IMR-90 (cell line): ENCODE measurements at regions not wholly inside any gene's neighbourhood (a gene's known extent, or its start where the extent isn't known, plus 50 kb on each side); places are given as distances from the start of the nearest gene placed in this dataset.

Source experiments
- ATAC-seq: fragments of 200-7000 bp; cut with Tn5 transposase; 2 replicates; pipeline ENCODE4 v1.9.1; 2020; ENCODE audit warnings: low read depth, mild to moderate bottlenecking, moderate library complexity
- BruUV-seq: library from RNA; stranded (reverse); fragments of 400-500 nt; replicated peaks from 2 replicates; lab custom pipeline; 2021; lab: Mats Ljungman, UMichigan
- CTCF ChIA-PET: fragments of 300-600 bp; formaldehyde crosslinking; extraction: SDS; loops from one replicate; lab custom pipeline; 2021; ENCODE audit warnings: antibody characterized with exemption; lab: Yijun Ruan, JAX
- POLR2A ChIA-PET: fragments of 300-600 bp; sonication (Branson Sonifier 250); formaldehyde crosslinking; loops from one replicate; lab custom pipeline; 2022; ENCODE audit warnings: antibody characterized with exemption; ENCODE audit not compliant: unreplicated experiment; lab: Charles Lee
- DNase-seq: peaks from one replicate; pipeline ENCODE4 v3.0.0; 2013
- H2AFZ ChIP-seq: replicated peaks from 2 replicates; pipeline ENCODE3; 2013; ENCODE audit warnings: low read length, mild to moderate bottlenecking; ENCODE audit not compliant: poor library complexity
- H2AK5ac ChIP-seq: 2 replicates; pipeline ENCODE4 v1.6.1; 2013; ENCODE audit warnings: low read depth, low read length, inconsistent platforms
- H2AK9ac ChIP-seq: replicated peaks from 2 replicates; pipeline ENCODE3; 2013; ENCODE audit warnings: mild to moderate bottlenecking, low read depth, low read length, moderate library complexity; ENCODE audit not compliant: poor library complexity
- H2BK120ac ChIP-seq: 2 replicates; pipeline ENCODE4 v1.6.1; 2013; ENCODE audit warnings: low read depth, low read length, inconsistent platforms
- H2BK15ac ChIP-seq: 3 replicates; pipeline ENCODE4 v1.6.1; 2013; ENCODE audit warnings: low read depth, low read length, inconsistent platforms
- H2BK20ac ChIP-seq: 2 replicates; pipeline ENCODE4 v1.6.1; 2013; ENCODE audit warnings: low read depth, mild to moderate bottlenecking, inconsistent platforms, low read length, moderate library complexity
- H2BK5ac ChIP-seq: 2 replicates; pipeline ENCODE4 v1.6.1; 2013; ENCODE audit warnings: mild to moderate bottlenecking, low read depth, low read length, inconsistent platforms; ENCODE audit not compliant: poor library complexity, severe bottlenecking
- H3K14ac ChIP-seq: replicated peaks from 2 replicates; pipeline ENCODE4 v1.6.1; 2013; ENCODE audit warnings: low read depth, low read length, inconsistent platforms
- H3K18ac ChIP-seq: 2 replicates; pipeline ENCODE4 v1.6.1; 2013; ENCODE audit warnings: low read depth, low read length, control low read depth
- H3K23ac ChIP-seq: 2 replicates; pipeline ENCODE4 v1.6.1; 2013; ENCODE audit warnings: low read depth, low read length, inconsistent platforms
- H3K27ac ChIP-seq: 2 replicates; pipeline ENCODE4 v1.5.1; 2013; ENCODE audit warnings: mild to moderate bottlenecking, control low read depth, low read length; ENCODE audit not compliant: insufficient read depth
- H3K27me3 ChIP-seq: 2 replicates; pipeline ENCODE4 v1.6.1; 2013; ENCODE audit warnings: low read length; ENCODE audit not compliant: control insufficient read depth, insufficient read depth
- H3K36me3 ChIP-seq: 2 replicates; pipeline ENCODE4 v1.6.1; 2013; ENCODE audit warnings: low read length, mixed read lengths; ENCODE audit not compliant: control insufficient read depth, insufficient read depth
- H3K4ac ChIP-seq: 2 replicates; pipeline ENCODE4 v1.6.1; 2013; ENCODE audit warnings: low read depth, low read length, inconsistent platforms
- H3K4me1 ChIP-seq: 2 replicates; pipeline ENCODE4 v1.6.1; 2013; ENCODE audit warnings: low read length, mixed read lengths; ENCODE audit not compliant: control insufficient read depth, insufficient read depth
- H3K4me2 ChIP-seq: 2 replicates; pipeline ENCODE4 v1.6.1; 2013; ENCODE audit warnings: low read depth, mild to moderate bottlenecking, control low read depth, low read length, moderate library complexity
- H3K4me3 ChIP-seq: 2 replicates; pipeline ENCODE4 v1.5.1; 2013; ENCODE audit warnings: low read depth, mild to moderate bottlenecking, control low read depth, low read length, moderate library complexity; ENCODE audit not compliant: insufficient read depth
- H3K56ac ChIP-seq: 2 replicates; pipeline ENCODE4 v1.6.1; 2013; ENCODE audit warnings: low read length, inconsistent platforms; ENCODE audit not compliant: insufficient read depth; ENCODE audit errors: extremely low read depth
- H3K79me1 ChIP-seq, 2 experiments: 2 replicates each; pipeline ENCODE4 v1.6.1; 2013; ENCODE audit warnings: low read length in 2 of 2, inconsistent platforms in 1 of 2, low read depth in 1 of 2
- H3K9ac ChIP-seq: 2 replicates; pipeline ENCODE4 v1.6.1; 2013; ENCODE audit warnings: low read depth, low read length, control low read depth
- H3K9me1 ChIP-seq: 2 replicates; pipeline ENCODE4 v1.6.1; 2013; ENCODE audit warnings: low read length, inconsistent platforms; ENCODE audit not compliant: insufficient read depth
- H3K9me3 ChIP-seq: 2 replicates; pipeline ENCODE4 v1.6.1; 2013; ENCODE audit warnings: low read length; ENCODE audit not compliant: control insufficient read depth, insufficient read depth
- H4K20me1 ChIP-seq: 2 replicates; pipeline ENCODE4 v1.6.1; 2013; ENCODE audit warnings: low read length, inconsistent platforms; ENCODE audit not compliant: insufficient read depth
- H4K5ac ChIP-seq: 2 replicates; pipeline ENCODE4 v1.6.1; 2013; ENCODE audit warnings: mild to moderate bottlenecking, low read depth, low read length, control low read depth
- H4K8ac ChIP-seq, 2 experiments: 2 replicates each; pipeline ENCODE4 v1.6.1; 2013; ENCODE audit warnings: low read depth in 2 of 2, low read length in 2 of 2, control low read depth in 1 of 2, inconsistent platforms in 1 of 2
- H4K91ac ChIP-seq: 2 replicates; pipeline ENCODE4 v1.6.1; 2013; ENCODE audit warnings: low read depth, low read length, inconsistent platforms; ENCODE audit not compliant: insufficient read depth
- BHLHE40 ChIP-seq: fragments of 150-350 bp; IDR thresholded peaks from 2 replicates; pipeline ENCODE4 v1.6.1; 2016; ENCODE audit warnings: mild to moderate bottlenecking, low read depth, low read length
- CEBPB ChIP-seq: IDR thresholded peaks from 2 replicates; pipeline ENCODE4 v1.6.1; 2012; ENCODE audit warnings: low read depth, low read length, improper control_type of control experiment
- CHD1 ChIP-seq: IDR thresholded peaks from 2 replicates; pipeline ENCODE4 v1.6.1; 2012; ENCODE audit warnings: low read depth, low read length, improper control_type of control experiment
- CTCF ChIP-seq: conservative IDR thresholded peaks from 2 replicates; pipeline ENCODE4 v1.5.1; 2012; ENCODE audit warnings: mild to moderate bottlenecking, low read depth, low read length, improper control_type of control experiment
- ELK1 ChIP-seq: fragments of 150-350 bp; IDR thresholded peaks from 2 replicates; pipeline ENCODE4 v1.6.1; 2016; ENCODE audit warnings: low read depth, mild to moderate bottlenecking, low read length, moderate library complexity, borderline replicate concordance
- MAFK ChIP-seq: IDR thresholded peaks from 2 replicates; pipeline ENCODE4 v1.6.1; 2012; ENCODE audit warnings: low read depth, low read length, improper control_type of control experiment
- MAZ ChIP-seq: IDR thresholded peaks from 2 replicates; pipeline ENCODE4 v1.6.1; 2012; ENCODE audit warnings: low read depth, mild to moderate bottlenecking, low read length, improper control_type of control experiment, moderate library complexity, borderline replicate concordance
- MXI1 ChIP-seq: IDR thresholded peaks from 2 replicates; pipeline ENCODE4 v1.6.1; 2012; ENCODE audit warnings: low read depth, mild to moderate bottlenecking, low read length, moderate library complexity, borderline replicate concordance
- NFE2L2 ChIP-seq: fragments of 150-350 bp; IDR thresholded peaks from 2 replicates; pipeline ENCODE4 v1.6.1; 2016; ENCODE audit warnings: low read depth, mild to moderate bottlenecking, low read length
- POLR2A ChIP-seq: IDR thresholded peaks from 2 replicates; pipeline ENCODE4 v1.6.1; 2012; ENCODE audit warnings: mild to moderate bottlenecking, low read depth, low read length
- RAD21 ChIP-seq: IDR thresholded peaks from 2 replicates; pipeline ENCODE4 v1.6.1; 2012; ENCODE audit warnings: low read length, improper control_type of control experiment
- RCOR1 ChIP-seq: IDR thresholded peaks from 2 replicates; pipeline ENCODE4 v1.6.1; 2012; ENCODE audit warnings: mild to moderate bottlenecking, low read length, improper control_type of control experiment; ENCODE audit not compliant: insufficient replicate concordance
- RFX5 ChIP-seq: IDR thresholded peaks from 2 replicates; pipeline ENCODE4 v1.8.0; 2012; ENCODE audit warnings: low read depth, mild to moderate bottlenecking, low read length, moderate library complexity
- SMC3 ChIP-seq: fragments of 150-350 bp; IDR thresholded peaks from 2 replicates; pipeline ENCODE4 v1.6.1; 2016; ENCODE audit warnings: low read depth, mild to moderate bottlenecking, antibody characterized with exemption, low read length, moderate library complexity
- USF2 ChIP-seq: fragments of 150-350 bp; IDR thresholded peaks from 2 replicates; pipeline ENCODE4 v1.6.1; 2017; ENCODE audit warnings: mild to moderate bottlenecking, antibody characterized with exemption, low read length, low read depth
- WGBS, 2 experiments: methylation state at CpG; one replicate each; pipeline versions ENCODE4 v1.1.5 to v1.1.7; 2013; ENCODE audit warnings: missing lambda C conversion rate in 2 of 2; ENCODE audit not compliant: insufficient read length in 1 of 2; ENCODE audit errors: extremely low coverage in 2 of 2; 5-methylcytosine and 5-hydroxymethylcytosine counted together
- dilution Hi-C: fragments of 300-500 bp; cut with HindIII; formaldehyde crosslinking; loops from one replicate; pipeline ENCODE4 v1.14.3; 2018; ENCODE audit warnings: low sequenced_read_pairs; ENCODE audit not compliant: unreplicated experiment
- in situ Hi-C: fragments of 300-500 bp; cut with MboI; formaldehyde crosslinking; loops from 3 replicates; pipeline ENCODE4 v1.14.3; 2019; ENCODE audit warnings: low sequenced_read_pairs, inconsistent platforms, mixed read lengths
- intact Hi-C: fragments of 100-400 bp; cut with micrococcal nuclease; formaldehyde crosslinking; loops from 2 replicates; pipeline ENCODE4 v1.10.0; 2022

- BruUV-seq: no TSS peak
- H3K14ac ChIP-seq: no peak overlapping the region
- CTCF ChIA-PET: no interaction called here
- H2BK5ac ChIP-seq: no peak overlapping the region
- POLR2A ChIA-PET: interaction anchor here (0.6 kb wide), 1 partner anchor 686 kb away, joined by 3 read pairs; no protein-coding TSS in a partner anchor
- H2BK120ac ChIP-seq: no peak overlapping the region
- H3K9me1 ChIP-seq: peaks cover 21% of the 10 kb centered on the region
- H3K36me3 ChIP-seq: peaks cover 7% of the 10 kb centered on the region
- intact Hi-C loops: no loop called here
- no peak overlapping the region for H2BK15ac ChIP-seq
- no peaks in the 10 kb centered on the region for H3K9me3 ChIP-seq
- peaks cover 45% of the 10 kb centered on the region for H4K20me1 ChIP-seq
- H4K8ac ChIP-seq: no peak overlapping the region
- in situ Hi-C loops: no loop called here
- no peaks in the 10 kb centered on the region for H3K27me3 ChIP-seq
- peaks cover 19 to 72% of the 10 kb centered on the region in 2 experiments; a peak in 3 of 4 replicates for H3K79me1 ChIP-seq
- no peak overlapping the region for H3K4me2 ChIP-seq
- no peak overlapping the region for H3K27ac ChIP-seq
- no peak overlapping the region for H3K23ac ChIP-seq
- no peak overlapping the region for H4K5ac ChIP-seq
- H2AK5ac ChIP-seq: no peak overlapping the region
- TF ChIP-seq SMC3 (no peak), CHD1 (no peak), CTCF (no peak), NFE2L2 (no peak), POLR2A (no peak), MXI1 (no peak), MAFK (no peak), USF2 (no peak), RCOR1 (no peak), BHLHE40 (no peak), RAD21 (no peak), MAZ (no peak), CEBPB (no peak), ELK1 (no peak), RFX5 (no peak)
- no peak overlapping the region for H2AFZ ChIP-seq
- no peak overlapping the region for H3K9ac ChIP-seq
- H2BK20ac ChIP-seq: no peak overlapping the region
- no peak overlapping the region for H3K4me3 ChIP-seq
- H3K4ac ChIP-seq: no peak overlapping the region
- H4K91ac ChIP-seq: no peak overlapping the region
- 83% methylated on average over 1 of the region's 3 CpGs; no CpG with 5 or more reads in 1 of the 2 experiments for WGBS, 2 experiments
- no peak overlapping the region for H2AK9ac ChIP-seq
- no peak overlapping the region for H3K56ac ChIP-seq
- H3K4me1 ChIP-seq: peaks cover 5% of the 10 kb centered on the region
- no peak for ATAC-seq
- no peak for DNase-seq
- H3K18ac ChIP-seq: no peak overlapping the region
- dilution Hi-C loops: no loop called here
These were observed 93.4 kb upstream of the NAA20 start for GRCh38 chr20:19923762-19924161.
